ENCODE measurements at regions not wholly inside any gene's neighbourhood (a gene's known extent, or its start where the extent isn't known, plus 50 kb on each side); places are given as distances from the start of the nearest gene placed in this dataset.
"Not testable (repeated sequence)": the region's sequence is repeated elsewhere in the genome, so short reads cannot be mapped to it uniquely, and the experiment has no call there.

DNA sequence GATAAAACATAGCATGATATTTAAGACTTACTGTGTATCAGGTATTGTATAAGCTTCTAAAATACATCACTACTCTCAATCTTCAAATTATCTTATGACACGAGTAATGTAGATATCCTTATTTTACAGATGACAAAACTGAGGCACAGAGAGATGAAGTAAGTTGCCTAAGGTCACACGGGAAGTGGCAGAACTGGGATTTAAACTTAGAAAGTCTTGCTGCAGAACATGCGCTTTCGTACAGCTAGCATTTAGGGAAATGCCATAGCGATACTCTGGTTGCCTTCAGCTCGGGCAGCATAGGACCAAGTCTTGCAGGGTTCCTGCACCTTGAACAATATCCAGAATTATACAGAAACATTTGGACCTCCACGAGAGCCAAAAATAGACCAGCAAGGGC, 162.4 kb downstream of the BRMS1L start:
- no peak for DNase-seq

DNA sequence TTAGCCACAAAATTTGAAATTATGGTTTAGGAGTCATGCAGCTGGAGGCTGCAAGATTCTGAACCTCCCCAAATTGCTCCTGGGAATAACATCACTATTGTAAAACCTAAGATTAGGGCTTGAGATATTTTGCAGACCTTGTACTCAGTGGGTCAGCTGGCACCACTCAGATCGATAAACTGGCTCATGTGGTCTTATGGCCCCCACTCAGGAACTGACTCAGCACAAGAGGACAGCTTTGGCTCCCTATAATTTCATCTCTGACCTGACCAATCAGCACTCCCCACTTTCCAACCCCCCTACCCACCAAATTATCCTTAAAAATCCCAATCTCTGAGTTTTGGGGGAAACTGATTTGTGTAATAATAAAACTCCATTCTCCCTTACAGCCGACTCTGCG, 161.6 kb downstream of the BRMS1L start:
- DNase-seq, result no peak

DNA sequence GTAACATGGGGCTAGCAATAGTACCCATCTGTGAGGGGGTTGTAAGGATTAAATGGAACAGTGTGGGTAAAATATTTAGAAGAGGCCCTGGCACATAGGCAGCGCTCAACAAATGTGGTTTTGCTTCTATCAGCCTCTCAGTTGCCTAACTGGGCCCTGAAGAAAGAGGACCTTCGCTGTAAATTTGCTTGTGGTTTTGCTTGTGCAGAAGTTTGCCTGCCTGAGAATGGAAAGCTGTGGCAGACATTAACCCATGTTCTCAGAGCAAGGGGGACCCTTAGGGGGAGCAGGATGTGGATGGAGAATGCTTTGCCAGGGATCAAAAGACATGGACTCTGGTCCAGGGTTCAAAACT, 160.1 kb downstream of the BRMS1L start:
- DNase-seq, result no peak

DNA sequence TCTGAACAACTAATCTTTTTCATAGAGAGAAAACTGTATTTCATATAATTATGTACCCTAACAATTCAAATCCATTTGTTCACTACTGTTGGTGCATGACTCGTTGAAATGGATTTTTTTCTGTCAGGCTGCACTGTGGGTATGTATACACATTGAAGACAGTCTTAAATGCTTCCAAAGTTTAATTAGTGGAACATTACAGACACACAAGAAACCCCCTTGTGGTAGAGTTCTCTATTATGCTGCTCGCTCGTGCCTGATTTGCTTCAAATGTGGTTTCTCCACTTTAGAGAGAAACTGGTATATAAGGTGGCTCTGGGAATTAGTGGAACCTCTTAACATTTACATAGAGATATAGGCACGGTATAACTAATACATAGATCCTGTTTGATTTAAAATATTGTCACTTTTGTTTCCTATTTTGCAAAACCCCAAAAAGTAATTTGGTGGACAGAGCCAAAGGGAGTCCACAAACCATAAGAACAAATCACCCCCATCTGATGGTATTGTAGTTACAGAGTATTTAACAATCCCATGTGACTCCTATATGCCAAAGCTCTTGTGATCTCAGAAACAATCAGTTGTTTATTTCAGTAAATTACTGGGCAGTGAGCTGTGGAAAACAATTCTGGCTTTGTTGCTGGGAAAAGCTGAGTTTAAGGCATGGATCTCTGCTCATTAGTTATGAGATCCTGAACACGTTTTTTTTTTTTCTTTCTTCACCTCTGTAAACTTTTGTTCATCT, 159.5 kb downstream of the BRMS1L start:
- DNase-seq, result peak in 1 of 3 experiments; percentile 37

DNA sequence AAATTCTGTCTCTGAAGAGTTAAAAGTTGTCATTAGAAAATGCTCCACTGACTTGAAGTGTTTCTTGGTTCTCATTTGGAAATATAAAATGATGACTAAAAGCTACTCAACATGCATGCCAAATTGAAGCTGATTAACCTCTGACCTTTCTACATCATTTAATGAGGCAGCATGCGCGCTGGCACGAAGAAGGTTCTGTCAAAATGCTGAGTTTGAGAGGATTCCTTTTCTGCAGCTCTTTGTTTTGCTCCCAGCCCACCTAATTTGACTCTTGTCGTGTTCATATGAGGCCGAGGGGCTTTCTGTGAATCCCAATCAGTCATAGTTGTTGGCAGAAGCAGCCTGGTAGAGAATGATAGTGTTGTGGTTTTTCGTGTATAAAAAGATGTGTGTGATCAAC, 153.4 kb downstream of the BRMS1L start:
- DNase-seq, result no peak

DNA sequence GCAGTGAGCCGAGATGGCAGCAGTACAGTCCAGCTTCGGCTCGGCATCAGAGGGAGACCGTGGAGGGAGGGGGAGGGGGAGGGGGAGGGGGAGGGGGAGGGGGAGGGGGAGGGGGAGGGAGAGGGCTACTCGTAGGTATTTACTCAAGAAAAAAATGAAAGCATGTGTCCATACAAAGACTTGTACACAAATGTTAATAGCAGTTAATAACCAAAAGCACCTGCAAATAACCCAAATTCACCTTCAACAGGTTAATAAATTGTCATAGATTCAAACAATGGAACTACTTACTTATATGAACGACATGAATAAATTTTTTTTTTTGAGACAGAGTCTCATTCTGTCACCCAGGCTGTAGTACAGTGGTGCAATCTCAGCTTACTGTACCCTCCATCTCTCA, 152.4 kb downstream of the BRMS1L start:
- DNase-seq, result no peak

DNA sequence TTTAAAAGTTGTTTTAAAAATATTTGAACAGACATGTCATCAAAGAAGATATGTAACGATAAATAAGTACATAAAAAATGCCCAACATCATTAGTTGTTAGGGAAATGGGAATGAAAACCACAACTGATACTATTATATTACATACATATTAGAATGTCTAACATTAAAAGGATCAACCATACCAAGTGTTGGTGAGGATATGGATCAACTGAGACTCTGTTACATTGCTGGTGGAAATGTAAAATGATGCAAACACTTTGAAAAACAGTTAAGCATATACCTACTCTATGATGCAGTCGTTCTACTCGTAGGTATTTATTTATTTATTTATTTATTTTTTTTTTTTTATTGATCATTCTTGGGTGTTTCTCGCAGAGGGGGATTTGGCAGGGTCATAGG, 149.7 kb downstream of the BRMS1L start:
- DNase-seq, result no peak

DNA sequence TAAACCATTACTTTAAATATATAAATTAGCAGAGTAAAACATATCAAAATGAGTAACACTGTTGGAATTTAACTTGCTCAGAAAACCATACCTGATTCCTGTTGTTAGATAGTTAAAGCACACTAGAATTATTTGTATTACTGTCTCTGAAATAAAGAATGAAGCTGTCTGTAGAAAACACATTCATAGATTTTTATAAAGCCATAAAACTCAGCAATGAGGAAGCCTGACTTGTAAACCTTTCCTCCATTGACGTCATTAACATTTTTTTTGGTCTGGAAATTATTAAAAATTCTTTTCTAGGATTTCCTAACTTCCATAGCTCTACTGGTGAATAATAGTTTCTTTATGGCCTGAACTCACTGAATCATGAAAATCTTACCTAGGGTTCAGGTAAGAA, 147.6 kb downstream of the BRMS1L start:
- DNase-seq, result no peak

DNA sequence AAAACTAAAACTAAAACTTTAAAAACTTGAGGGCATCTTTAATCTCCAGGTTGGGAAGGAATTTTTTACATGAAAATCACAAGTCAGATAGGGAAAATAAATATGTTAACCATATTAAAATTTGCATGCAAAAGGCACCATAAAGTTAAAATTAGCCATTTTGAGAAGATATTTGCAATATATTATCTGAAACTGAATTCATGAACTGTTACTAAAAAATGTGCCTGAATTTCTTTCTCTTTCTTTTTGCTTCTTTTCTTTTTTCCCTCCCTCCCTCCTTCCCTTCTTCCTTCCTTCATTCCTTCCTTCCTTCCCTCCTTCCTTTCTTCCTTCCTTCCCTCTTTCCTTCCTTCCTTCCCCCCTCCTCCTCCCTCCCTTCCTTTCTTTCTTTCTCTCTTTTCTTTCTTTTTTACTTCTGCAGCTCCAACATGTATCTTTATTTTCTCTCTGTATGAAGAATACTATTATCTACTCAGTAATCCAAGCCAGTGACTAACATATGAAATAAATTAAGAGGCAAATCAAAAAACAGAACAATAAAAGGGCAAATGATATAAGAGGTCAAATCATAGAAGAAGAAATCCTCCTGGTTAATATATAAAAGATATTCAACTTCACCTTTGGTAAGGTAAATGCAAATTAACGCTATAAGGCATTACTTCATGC, 146.0 kb downstream of the BRMS1L start:
- DNase-seq, result no peak

DNA sequence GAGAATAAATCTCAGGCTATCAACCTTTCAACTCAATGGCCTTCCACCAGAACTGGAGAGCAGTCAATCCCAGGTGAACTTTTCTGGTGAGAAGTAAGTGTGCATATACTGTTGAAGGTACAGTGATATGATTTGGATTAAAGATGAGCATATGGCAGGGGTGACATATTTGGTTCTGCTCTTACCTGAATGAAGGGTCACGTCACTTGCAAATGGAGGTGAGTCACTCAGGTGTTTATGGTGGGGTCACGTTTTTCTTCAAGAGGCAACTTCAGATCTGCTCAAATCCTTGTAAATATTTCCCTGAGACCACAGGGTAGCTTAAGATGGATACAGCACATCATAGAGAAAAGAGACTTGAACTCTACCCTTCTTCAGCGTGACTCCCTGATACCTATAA, 143.2 kb downstream of the BRMS1L start:
- no peak for DNase-seq

DNA sequence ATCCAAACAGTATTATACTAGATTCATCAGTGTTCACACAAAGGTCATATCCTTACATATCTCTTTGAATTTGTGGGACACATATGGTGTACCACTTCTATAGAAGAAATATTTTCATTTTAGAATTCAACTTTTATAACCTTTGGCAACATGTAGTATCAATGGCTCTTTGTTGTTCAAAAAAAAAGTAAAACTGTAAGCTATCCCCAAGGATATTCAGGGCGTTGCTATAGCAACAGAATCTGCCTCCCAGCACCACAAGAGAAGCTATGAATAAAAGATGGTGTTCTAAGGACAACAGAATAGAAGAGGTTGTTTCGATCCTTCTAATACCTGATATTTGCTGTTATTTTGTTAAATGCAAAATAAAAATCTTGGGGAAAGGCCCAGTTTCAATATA, 139.3 kb downstream of the BRMS1L start:
- peak in 2 of 3 experiments; percentile 17 to 63 for DNase-seq

DNA sequence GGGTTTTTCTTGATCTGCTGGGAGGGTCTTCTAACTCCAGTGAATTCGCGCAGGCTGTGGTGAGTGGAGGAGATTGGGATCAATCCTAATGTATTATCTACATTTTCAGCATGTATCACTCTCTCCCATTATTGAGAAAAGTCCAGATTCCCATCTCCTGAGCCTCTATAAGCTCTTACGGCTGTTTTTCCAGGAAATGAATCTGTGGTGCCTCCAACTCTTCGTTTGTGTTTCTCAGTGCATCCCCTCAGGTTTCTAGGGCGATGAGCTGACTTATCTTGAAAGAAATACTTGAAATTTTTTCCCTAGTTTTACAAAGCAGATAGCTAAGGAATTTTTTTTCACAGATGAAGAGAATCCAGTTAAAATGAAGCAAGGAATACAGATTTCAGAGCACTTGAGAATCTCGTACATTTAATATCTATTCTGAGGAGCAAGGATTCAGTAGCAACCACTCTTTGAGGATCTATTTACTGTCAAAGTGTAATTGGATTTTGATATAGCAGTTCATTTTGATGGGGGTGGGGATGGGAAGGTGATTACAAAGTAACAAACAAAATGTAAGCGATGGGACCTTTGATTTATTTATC, 138.7 kb downstream of the BRMS1L start:
- no peak for DNase-seq

DNA sequence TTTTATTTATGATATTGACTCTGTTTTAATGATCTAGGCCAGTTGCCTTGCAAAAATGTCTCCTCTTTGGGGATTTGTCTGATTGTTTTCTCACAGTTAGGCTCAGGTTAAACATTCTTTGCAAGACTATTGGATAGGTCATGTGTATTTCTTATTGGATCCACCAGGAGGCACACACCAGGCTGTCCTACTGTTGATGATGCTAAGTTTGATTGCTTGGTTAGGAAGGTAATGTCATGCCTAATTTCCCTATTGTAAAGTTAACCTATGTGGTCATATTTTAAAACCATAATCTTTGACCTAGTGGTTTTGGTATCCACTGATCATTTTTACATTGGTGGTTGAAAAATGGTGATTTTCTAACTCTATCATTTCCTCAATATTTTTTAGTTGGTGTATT, 137.1 kb downstream of the BRMS1L start:
- no peak for DNase-seq

DNA sequence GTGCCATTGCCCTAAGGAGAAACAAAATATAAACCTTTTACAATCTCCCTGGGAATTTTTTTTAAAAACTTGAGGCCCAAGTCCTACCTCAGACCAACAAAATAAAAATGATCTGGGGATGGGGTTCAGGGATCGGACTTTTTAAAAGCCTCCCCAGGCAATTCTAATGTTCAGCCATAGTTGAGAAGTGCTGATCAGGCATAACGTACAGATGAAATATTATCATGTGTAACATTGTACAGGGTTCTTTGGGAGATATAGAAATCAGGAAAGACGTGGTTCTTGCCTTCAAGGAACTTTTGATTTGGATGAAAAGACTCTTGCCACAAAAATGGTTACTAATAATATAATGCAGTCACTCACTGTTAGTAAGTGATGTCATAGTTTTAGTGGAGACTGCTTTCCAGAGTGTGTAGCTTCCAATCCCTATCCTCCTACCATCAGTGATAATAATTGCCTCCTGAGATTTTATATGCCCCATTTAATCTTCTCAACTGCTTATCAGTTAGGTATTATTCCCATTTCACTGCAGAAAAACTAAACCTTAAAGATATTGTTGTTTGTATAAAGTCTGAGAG, 135.6 kb downstream of the BRMS1L start:
- DNase-seq, result no peak

DNA sequence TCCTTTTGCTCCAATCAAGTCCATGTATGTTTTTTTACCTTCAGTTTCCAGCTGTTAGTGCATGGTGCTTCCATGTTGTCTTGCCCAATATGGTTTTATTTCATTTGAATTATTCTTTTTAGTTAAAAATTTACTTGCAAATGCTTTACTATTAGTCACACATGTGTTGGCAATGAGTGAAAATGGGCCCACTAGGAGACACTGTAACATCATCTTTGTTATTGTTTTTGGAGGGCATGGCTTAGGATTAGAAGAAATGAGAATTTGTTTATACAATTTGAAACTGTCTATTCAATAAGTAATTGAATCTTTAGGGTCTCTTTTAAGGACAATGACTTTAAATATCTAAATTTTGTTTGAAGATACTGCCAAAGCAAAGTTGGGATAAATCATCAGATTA, 133.7 kb downstream of the BRMS1L start:
- DNase-seq, result peak in 2 of 3 experiments; percentile 19 to 50

DNA sequence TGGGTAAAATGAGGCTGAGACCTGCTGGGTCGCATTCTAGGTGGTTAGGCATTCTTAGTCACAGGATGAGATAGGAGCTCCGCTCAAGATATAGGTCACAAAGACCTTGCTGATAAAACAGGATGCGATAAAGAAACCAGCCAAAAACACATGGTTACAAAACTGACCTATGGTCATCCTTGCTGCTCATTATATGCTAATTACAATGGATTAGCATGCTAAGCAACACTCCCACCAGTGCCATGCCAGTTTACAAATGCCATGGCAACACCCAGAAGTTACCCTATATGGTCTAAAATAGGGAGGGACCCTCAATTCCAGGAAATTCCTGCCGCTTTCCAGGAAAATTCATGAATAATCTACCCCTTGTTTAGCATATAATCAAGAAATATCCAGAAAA, 132.4 kb downstream of the BRMS1L start:
- no peak for DNase-seq

DNA sequence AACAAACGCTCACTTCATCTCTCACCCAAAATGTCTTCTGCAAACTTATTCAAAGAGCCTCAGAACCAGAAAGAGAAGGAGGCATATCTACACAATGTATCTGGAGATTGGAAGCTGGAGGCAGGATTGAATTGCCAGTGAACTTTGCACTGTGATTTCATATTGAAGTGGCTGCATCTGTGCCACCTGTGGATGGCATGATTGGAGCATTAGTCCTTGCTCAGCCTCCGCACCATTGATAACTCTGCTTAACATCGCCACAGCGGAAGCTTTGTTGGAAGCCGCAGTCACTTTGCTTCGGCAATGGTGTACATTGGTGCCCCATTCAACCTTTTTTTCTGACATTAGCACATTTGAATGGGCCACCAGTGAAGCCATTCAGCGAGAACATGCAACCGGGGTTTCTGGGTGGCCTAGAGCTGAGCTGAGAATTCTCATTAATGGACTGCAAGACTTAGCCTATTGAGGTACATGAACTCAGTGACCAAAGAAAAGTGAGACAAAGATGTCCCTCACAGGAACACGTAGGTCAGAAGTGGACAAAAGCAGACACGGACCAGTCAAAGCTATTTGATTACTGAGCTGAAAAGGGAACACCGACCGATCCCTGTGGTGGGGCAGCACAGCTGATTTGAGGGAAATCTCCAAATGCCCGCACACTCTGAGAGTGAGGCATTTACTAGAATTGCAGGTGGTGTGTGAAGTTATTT, 130.4 kb downstream of the BRMS1L start:
- no peak for DNase-seq

DNA sequence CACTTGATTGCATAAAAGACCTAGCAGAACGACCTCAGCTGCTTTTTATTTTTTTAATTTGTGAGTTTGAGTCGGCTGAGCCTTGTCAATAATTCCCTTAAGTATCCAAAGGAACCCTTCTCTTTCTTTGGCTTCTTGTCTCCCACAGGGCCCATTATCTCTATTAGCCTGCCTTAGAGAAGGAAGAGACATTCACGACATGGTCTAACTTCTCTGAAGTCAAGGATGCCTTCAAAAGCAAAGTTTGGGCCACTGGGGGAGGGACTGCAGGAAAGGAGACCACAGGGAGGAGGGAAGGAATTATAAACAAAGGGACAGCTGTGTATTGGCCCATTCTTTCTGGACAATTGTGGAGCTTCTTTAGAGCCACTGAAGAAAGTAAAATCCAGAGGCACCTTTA, 126.4 kb downstream of the BRMS1L start:
- no peak for DNase-seq

DNA sequence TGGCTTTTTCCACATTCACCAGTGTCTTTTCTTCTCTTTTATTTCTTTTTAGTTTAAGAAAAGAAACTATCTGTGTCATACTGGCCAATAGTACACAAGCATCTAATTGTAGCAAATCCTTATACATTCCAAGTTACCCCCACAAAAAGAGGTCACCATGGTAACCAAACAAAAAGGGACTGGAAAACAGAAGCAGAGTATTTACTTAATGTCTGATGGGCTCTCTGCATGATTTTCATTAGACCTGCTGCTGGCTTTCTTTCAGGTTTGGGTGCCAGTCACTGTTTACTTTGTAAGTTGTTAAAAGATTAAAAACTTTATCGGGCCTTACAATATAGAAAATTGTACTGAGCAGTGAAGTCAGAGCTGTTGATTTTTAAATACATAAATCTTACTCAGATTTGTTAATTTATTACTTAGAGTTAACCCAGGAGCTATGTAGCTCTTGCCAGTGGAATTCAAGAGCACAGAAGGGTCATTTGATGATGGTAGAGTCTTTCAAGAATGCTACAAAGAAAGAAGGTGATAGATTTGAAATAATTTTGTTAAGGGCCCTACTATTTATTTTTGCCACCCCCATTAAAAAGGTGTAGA, 123.9 kb downstream of the BRMS1L start:
- DNase-seq, result peak; percentile 39 to 94 (median 70)

DNA sequence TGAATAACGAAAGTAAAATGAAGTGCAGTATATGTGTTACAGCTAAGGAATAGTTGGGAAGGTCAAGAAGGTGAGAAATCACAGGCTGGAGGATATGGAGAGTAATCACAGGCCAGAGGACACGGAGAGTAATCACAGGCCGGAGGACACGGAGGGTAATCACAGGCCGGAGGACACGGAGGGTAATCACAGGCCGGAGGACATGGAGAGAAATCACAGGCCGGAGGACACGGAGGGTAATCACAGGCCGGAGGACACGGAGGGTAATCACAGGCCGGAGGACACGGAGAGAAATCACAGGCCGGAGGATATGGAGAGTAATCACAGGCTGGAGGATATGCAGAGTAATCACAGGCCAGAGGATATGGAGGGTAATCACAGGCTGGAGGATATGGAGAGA, 121.8 kb downstream of the BRMS1L start:
- not testable (repeated sequence) for DNase-seq

DNA sequence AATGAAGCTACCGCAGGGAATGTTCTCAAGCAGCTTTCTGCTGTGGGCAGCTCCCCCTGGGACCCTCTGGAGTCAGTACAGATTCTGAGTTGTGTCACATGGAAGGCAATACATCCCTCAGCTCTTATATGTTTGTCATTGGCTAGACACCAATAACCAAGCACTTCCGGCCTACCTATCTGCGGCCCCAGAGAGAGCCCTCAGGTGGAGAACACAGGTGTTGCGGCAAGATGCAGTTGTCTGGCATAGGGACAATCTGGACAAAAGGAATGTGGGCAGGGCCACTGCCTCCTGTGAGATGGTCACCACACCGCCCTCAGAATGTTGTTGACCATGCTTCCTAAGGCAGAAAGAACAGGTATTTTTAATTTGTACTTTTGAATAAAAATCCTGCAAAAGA, 118.7 kb downstream of the BRMS1L start:
- DNase-seq, result peak in 2 of 3 experiments; percentile 27 to 39

DNA sequence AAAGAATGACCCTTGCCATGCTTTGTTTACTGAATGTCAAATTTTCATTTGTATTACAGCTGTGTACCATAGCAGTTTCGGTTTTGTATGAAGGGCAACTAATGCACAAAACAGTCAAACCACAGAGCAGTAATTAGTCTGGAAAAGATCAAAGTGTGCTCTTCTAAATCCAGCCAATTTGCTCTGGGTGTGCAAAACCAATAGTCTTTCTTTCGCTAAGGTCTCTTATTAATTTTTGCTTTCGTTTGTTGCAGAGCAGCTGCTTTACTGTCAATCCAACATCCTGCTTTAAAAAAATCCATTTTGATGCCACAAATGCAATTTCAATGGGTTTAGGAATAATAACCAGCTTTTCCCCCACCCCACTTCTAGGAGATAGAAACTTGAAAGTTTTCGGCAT, 114.2 kb downstream of the BRMS1L start:
- DNase-seq, result peak; percentile 17 to 78 (median 24)

DNA sequence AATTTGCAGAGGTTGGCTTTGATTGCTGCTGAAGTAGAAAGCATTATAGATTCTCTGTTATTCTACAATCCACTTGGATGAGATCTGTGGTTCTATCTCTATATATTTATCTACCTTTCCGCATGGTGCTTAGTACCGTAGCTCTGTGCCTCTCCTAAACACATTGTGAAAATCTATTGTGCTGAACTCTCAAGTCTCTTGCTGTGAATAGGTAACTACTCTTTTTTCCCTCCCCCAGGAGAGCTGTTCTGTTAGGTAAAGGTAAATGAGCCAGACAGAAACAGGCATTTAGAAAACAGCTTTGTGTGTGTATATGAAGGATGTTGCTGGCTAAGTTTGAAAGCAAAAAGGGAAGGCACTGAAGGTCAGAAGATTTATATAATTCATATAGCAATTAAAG, 112.6 kb downstream of the BRMS1L start:
- DNase-seq, result peak in 2 of 3 experiments; percentile 49 to 85
